H9 (cell line): ENCODE measurements at regions not wholly inside any gene's neighbourhood (a gene's known extent, or its start where the extent isn't known, plus 50 kb on each side); places are given as distances from the start of the nearest gene placed in this dataset.

Source experiments
- DNase-seq: peaks from one replicate; pipeline ENCODE4 v3.0.0-alpha.2; 2017
- H2AFZ ChIP-seq: one replicate; pipeline ENCODE4 v1.6.1; 2013; ENCODE audit warnings: mild to moderate bottlenecking, low read length, control low read depth, moderate library complexity
- H2AK5ac ChIP-seq: 2 replicates; pipeline ENCODE4 v1.6.1; 2013; ENCODE audit warnings: low read length, control low read depth, mixed read lengths; ENCODE audit not compliant: insufficient read length
- H2BK120ac ChIP-seq: one replicate; pipeline ENCODE4 v1.6.1; 2013; ENCODE audit warnings: low read depth, mild to moderate bottlenecking, low read length, control low read depth, inconsistent platforms; ENCODE audit not compliant: poor library complexity, severe bottlenecking
- H2BK12ac ChIP-seq: 2 replicates; pipeline ENCODE4 v1.6.1; 2013; ENCODE audit warnings: low read length, control low read depth, mixed read lengths, low read depth; ENCODE audit not compliant: insufficient read length
- H2BK15ac ChIP-seq: 2 replicates; pipeline ENCODE4 v1.6.1; 2013; ENCODE audit warnings: low read depth, low read length, control low read depth
- H2BK20ac ChIP-seq: one replicate; pipeline ENCODE4 v1.6.1; 2013; ENCODE audit warnings: low read depth, mild to moderate bottlenecking, low read length, control low read depth, inconsistent platforms; ENCODE audit not compliant: poor library complexity, severe bottlenecking
- H2BK5ac ChIP-seq: 2 replicates; pipeline ENCODE4 v1.6.1; 2013; ENCODE audit warnings: low read length, control low read depth, mixed read lengths; ENCODE audit not compliant: insufficient read length
- H3K14ac ChIP-seq: 2 replicates; pipeline ENCODE4 v1.6.1; 2013; ENCODE audit warnings: low read length, control low read depth; ENCODE audit not compliant: insufficient read depth
- H3K18ac ChIP-seq: 2 replicates; pipeline ENCODE4 v1.6.1; 2013; ENCODE audit warnings: low read depth, mild to moderate bottlenecking, mixed read lengths, low read length, control low read depth; ENCODE audit not compliant: insufficient read length
- H3K23ac ChIP-seq: 2 replicates; pipeline ENCODE4 v1.6.1; 2013; ENCODE audit warnings: low read length, control low read depth, mixed read lengths, low read depth; ENCODE audit not compliant: insufficient read length
- H3K23me2 ChIP-seq: 2 replicates; pipeline ENCODE4 v1.6.1; 2013; ENCODE audit warnings: low read depth, mild to moderate bottlenecking, mixed read lengths, low read length, control low read depth; ENCODE audit not compliant: insufficient read length, poor library complexity, severe bottlenecking
- H3K27ac ChIP-seq: 2 replicates; pipeline ENCODE4 v1.5.1; 2013; ENCODE audit warnings: low read length, control low read depth, mixed read lengths, low read depth; ENCODE audit not compliant: insufficient read length
- H3K27me3 ChIP-seq: 2 replicates; pipeline ENCODE4 v1.6.1; 2013; ENCODE audit warnings: low read length, control low read depth, inconsistent platforms; ENCODE audit not compliant: insufficient read depth
- H3K4ac ChIP-seq: 2 replicates; pipeline ENCODE4 v1.6.1; 2013; ENCODE audit warnings: low read depth, mild to moderate bottlenecking, control low read depth, inconsistent platforms, low read length, moderate library complexity
- H3K4me1 ChIP-seq: 2 replicates; pipeline ENCODE4 v1.6.1; 2013; ENCODE audit warnings: low read length, control low read depth, inconsistent platforms; ENCODE audit not compliant: insufficient read depth
- H3K4me2 ChIP-seq: 2 replicates; pipeline ENCODE4 v1.6.1; 2013; ENCODE audit warnings: low read length, control low read depth, mixed read lengths; ENCODE audit not compliant: insufficient read length, insufficient read depth
- H3K56ac ChIP-seq: 2 replicates; pipeline ENCODE4 v1.6.1; 2013; ENCODE audit warnings: low read depth, mild to moderate bottlenecking, mixed read lengths, low read length, control low read depth; ENCODE audit not compliant: insufficient read length
- H3K79me1 ChIP-seq: 2 replicates; pipeline ENCODE4 v1.6.1; 2013; ENCODE audit warnings: low read depth, mild to moderate bottlenecking, moderate library complexity, low read length, control low read depth, inconsistent platforms; ENCODE audit not compliant: insufficient read depth, poor library complexity, severe bottlenecking
- H3K79me2 ChIP-seq: 2 replicates; pipeline ENCODE4 v1.6.1; 2013; ENCODE audit warnings: low read length, control low read depth, inconsistent platforms; ENCODE audit not compliant: insufficient read depth
- H3K9ac ChIP-seq: 2 replicates; pipeline ENCODE4 v1.6.1; 2013; ENCODE audit warnings: low read length, control low read depth, mixed read lengths; ENCODE audit not compliant: insufficient read length; ENCODE audit errors: extremely low read depth
- H3K9me3 ChIP-seq: one replicate; pipeline ENCODE4 v1.6.1; 2013; ENCODE audit warnings: low read depth, low read length, inconsistent platforms; ENCODE audit not compliant: control insufficient read depth
- H3T11ph ChIP-seq: one replicate; pipeline ENCODE4 v1.6.1; 2013; ENCODE audit warnings: mild to moderate bottlenecking, low read length, control low read depth, inconsistent platforms
- H4K20me1 ChIP-seq: one replicate; pipeline ENCODE4 v1.6.1; 2013; ENCODE audit not compliant: control insufficient read depth, insufficient read length, insufficient read depth
- H4K5ac ChIP-seq: 2 replicates; pipeline ENCODE4 v1.6.1; 2013; ENCODE audit warnings: low read depth, mild to moderate bottlenecking, mixed read lengths, low read length, control low read depth; ENCODE audit not compliant: insufficient read length
- H4K8ac ChIP-seq: replicated peaks from 2 replicates; pipeline ENCODE4 v1.6.1; 2013; ENCODE audit warnings: low read length, control low read depth, mixed read lengths, low read depth; ENCODE audit not compliant: insufficient read length
- H4K91ac ChIP-seq: 2 replicates; pipeline ENCODE4 v1.6.1; 2013; ENCODE audit warnings: low read depth, mild to moderate bottlenecking, moderate library complexity, mixed read lengths, low read length, control low read depth; ENCODE audit not compliant: insufficient read length
- H3K27ac Mint-ChIP-seq, 3 experiments: 2 replicates in 2 of 3; 3 replicates in 1 of 3; pipeline ENCODE4 v1.8.0; 2020 to 2021; ENCODE audit warnings: mixed read lengths in 3 of 3, mild to moderate bottlenecking in 1 of 3, moderate library complexity in 1 of 3
- H3K27me3 Mint-ChIP-seq: 2 replicates; pipeline ENCODE4 v1.8.0; 2021; ENCODE audit warnings: low read depth, mild to moderate bottlenecking, moderate library complexity, mixed read lengths
- H3K36me3 Mint-ChIP-seq, 3 experiments: 2 replicates in 2 of 3; 3 replicates in 1 of 3; pipeline ENCODE4 v1.8.0; 2020 to 2021; ENCODE audit warnings: low read depth in 3 of 3, mixed read lengths in 3 of 3; ENCODE audit not compliant: insufficient read depth in 1 of 3
- H3K4me1 Mint-ChIP-seq, 2 experiments: 2 replicates each; pipeline ENCODE4 v1.8.0; 2020; ENCODE audit warnings: mixed read lengths in 2 of 2
- H3K4me3 Mint-ChIP-seq, 2 experiments: 2 replicates in 1 of 2; 3 replicates in 1 of 2; pipeline ENCODE4 v1.8.0; 2020 to 2021; ENCODE audit warnings: mild to moderate bottlenecking in 2 of 2, mixed read lengths in 2 of 2, moderate library complexity in 1 of 2
- H3K9me3 Mint-ChIP-seq, 2 experiments: 2 replicates in 1 of 2; 3 replicates in 1 of 2; pipeline ENCODE4 v1.8.0; 2020; ENCODE audit warnings: mild to moderate bottlenecking in 2 of 2, mixed read lengths in 2 of 2, moderate library complexity in 1 of 2
- CTCF ChIP-seq: fragments of 200-600 bp; sonication (generic); conservative IDR thresholded peaks from 3 replicates; pipeline ENCODE4 v1.8.0; 2021; ENCODE audit warnings: antibody characterized with exemption, mild to moderate bottlenecking
- WGBS: extraction: QIAGEN DNeasy Blood & Tissue Kit; methylation state at CpG from one replicate; pipeline ENCODE4 v1.1.7; 2013; ENCODE audit warnings: missing lambda C conversion rate, low lambda C conversion rate, mixed read lengths; ENCODE audit not compliant: insufficient read length; ENCODE audit errors: extremely low coverage; 5-methylcytosine and 5-hydroxymethylcytosine counted together

- no peak overlapping the region for H2BK20ac ChIP-seq
- no peak overlapping the region for H4K5ac ChIP-seq
- no CpG with 5 or more reads among the region's 2 CpGs for WGBS
- H4K91ac ChIP-seq, result no peak overlapping the region
- H3K14ac ChIP-seq, result no peak overlapping the region
- no peaks in the 10 kb centered on the region for H3K9me3 Mint-ChIP-seq
- no peaks in the 10 kb centered on the region for H3K4me1 ChIP-seq
- H3K27me3 Mint-ChIP-seq, result peaks cover 3% of the 10 kb centered on the region; the same call in 1 of the 2 replicates
- no peaks in the 10 kb centered on the region for H3K23me2 ChIP-seq
- no peak overlapping the region for H3K23ac ChIP-seq
- no peak overlapping the region for H3T11ph ChIP-seq
- H2BK5ac ChIP-seq, result no peak overlapping the region
- H3K27me3 ChIP-seq, result no peaks in the 10 kb centered on the region
- no peak overlapping the region for H2BK12ac ChIP-seq
- no peak overlapping the region for H3K56ac ChIP-seq
- no peaks in the 10 kb centered on the region for H3K4me1 Mint-ChIP-seq
- H3K4me2 ChIP-seq, result no peak overlapping the region
- no peaks in the 10 kb centered on the region for H3K36me3 Mint-ChIP-seq
- H3K27ac ChIP-seq, result no peak overlapping the region
- no peak overlapping the region for H2BK120ac ChIP-seq
- no peak for TF ChIP-seq CTCF
- no peak overlapping the region for H3K4ac ChIP-seq
- no peak overlapping the region for H3K27ac Mint-ChIP-seq
- no peak for DNase-seq
- H3K9ac ChIP-seq, result no peak overlapping the region
- no peaks in the 10 kb centered on the region for H3K79me1 ChIP-seq
- no peaks in the 10 kb centered on the region for H3K79me2 ChIP-seq
- H2AK5ac ChIP-seq, result no peak overlapping the region
- no peaks in the 10 kb centered on the region for H4K20me1 ChIP-seq
- H3K9me3 ChIP-seq, result no peaks in the 10 kb centered on the region
- H3K18ac ChIP-seq, result no peak overlapping the region
- no peak overlapping the region for H2BK15ac ChIP-seq
- H2AFZ ChIP-seq, result no peak overlapping the region
- H4K8ac ChIP-seq, result no peak overlapping the region
- H3K4me3 Mint-ChIP-seq, result no peak overlapping the region
Measured at GRCh38 chr5:167999182-167999581, 292.3 kb upstream of the WWC1 start.
